ENCODE measurements at regions not wholly inside any gene's neighbourhood (a gene's known extent, or its start where the extent isn't known, plus 50 kb on each side); places are given as distances from the start of the nearest gene placed in this dataset.

GRCh38 chr7:101699881-101700823, 71.1 kb upstream of the MYL10 start:
- no peak overlapping the region for H3K4me3 ChIP-seq (ENCODE audit: low read length)
- no peaks in the 10 kb centered on the region for H3K9me3 ChIP-seq (ENCODE audit: low read depth, low read length)
- no peaks in the 10 kb centered on the region for H3K4me1 ChIP-seq (ENCODE audit: insufficient read depth, low read length)
- H3K27me3 ChIP-seq (ENCODE audit: insufficient read depth, low read length), result no peaks in the 10 kb centered on the region

- no peak overlapping the region for H3K4me3 ChIP-seq (ENCODE audit: low read length)
- no peaks in the 10 kb centered on the region for H3K4me1 ChIP-seq (ENCODE audit: insufficient read depth, low read length)
- H3K9me3 ChIP-seq (ENCODE audit: low read depth, low read length), result no peaks in the 10 kb centered on the region
- no peaks in the 10 kb centered on the region for H3K27me3 ChIP-seq (ENCODE audit: insufficient read depth, low read length)
Observed at GRCh38 chr7:101701153-101701794, 72.2 kb upstream of the MYL10 start.

DNA sequence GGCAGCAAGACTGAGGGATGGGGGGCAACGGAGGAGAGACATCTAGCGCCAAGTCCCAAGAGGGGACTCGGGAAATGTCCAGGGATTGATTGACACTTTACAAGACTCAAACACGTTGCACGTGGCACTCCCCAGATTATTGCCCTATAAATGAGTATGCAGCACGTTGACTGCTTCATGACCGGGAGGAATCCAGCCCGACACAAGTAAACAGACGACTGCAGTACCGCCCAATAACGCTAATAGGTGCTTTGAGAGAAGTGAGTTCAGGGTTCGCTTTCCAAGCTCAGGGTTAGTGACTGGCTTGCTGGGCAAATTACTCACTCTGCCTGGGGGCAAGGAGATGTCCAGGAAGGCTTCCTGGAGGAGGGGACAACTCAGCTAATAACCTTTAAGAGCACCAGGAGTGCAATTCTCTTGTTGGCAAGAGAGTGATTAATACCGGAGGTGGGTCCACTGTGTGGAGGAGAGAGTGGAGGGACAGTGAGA, 73.3 kb upstream of the MYL10 start:
- H3K4me1 ChIP-seq (ENCODE audit: insufficient read depth, low read length), result no peaks in the 10 kb centered on the region
- H3K27me3 ChIP-seq (ENCODE audit: insufficient read depth, low read length), result no peaks in the 10 kb centered on the region
- H3K4me3 ChIP-seq (ENCODE audit: low read length), result no peak overlapping the region
- H3K9me3 ChIP-seq (ENCODE audit: low read depth, low read length), result no peaks in the 10 kb centered on the region

DNA sequence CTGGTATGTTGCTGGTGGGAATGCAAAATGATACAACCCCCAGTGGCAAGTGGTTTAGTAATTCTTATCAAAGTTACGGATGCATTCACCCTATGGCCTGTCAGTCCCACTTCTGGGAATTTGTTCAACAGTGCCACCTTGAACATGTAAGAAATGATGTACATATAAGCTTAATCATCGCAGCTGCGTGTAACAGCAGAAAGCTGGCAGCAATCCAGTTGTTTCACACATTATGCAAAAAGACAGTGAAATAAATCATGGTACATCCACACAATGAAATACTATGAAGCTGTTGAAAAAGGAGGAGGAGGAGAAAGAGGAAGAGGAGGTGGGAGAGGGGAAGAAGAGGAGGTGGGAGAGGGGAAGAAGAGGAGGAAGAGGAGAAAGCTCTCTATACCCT, 76.2 kb upstream of the MYL10 start:
- Histone ChIP-seq H3K27me3 (ENCODE audit: insufficient read depth, low read length) (no peaks in the 10 kb centered on the region), H3K9me3 (ENCODE audit: low read depth, low read length) (no peaks in the 10 kb centered on the region), H3K4me1 (ENCODE audit: insufficient read depth, low read length) (no peaks in the 10 kb centered on the region), H3K4me3 (ENCODE audit: low read length) (no peak overlapping the region)

DNA sequence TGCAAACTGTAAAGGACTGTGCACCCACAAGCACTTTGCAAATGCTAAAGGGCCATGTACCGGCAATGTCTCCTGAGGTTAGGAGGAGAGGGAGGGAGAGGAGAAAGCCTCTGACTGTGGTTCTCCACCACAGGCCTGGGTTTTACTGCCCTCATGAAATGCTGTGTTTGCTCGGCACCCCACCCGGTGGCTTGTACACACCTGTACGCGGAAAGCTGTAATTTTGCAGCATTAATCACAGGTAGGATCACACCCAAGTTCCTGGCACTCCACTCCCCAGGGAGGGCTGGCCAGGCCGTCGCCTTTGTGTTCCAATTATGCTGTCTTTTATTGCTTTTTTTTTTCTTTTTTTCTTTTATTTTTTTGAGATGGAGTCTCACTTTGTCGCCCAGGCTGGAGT, 78.5 kb upstream of the MYL10 start:
- H3K4me1 ChIP-seq (ENCODE audit: insufficient read depth, low read length), result no peaks in the 10 kb centered on the region
- H3K9me3 ChIP-seq (ENCODE audit: low read depth, low read length), result no peaks in the 10 kb centered on the region
- no peaks in the 10 kb centered on the region for H3K27me3 ChIP-seq (ENCODE audit: insufficient read depth, low read length)
- no peak overlapping the region for H3K4me3 ChIP-seq (ENCODE audit: low read length)

- Histone ChIP-seq H3K9me3 (ENCODE audit: low read depth, low read length) (no peaks in the 10 kb centered on the region), H3K4me1 (ENCODE audit: insufficient read depth, low read length) (no peaks in the 10 kb centered on the region), H3K27me3 (ENCODE audit: insufficient read depth, low read length) (no peaks in the 10 kb centered on the region), H3K4me3 (ENCODE audit: low read length) (no peak overlapping the region)
Observed at GRCh38 chr7:101708223-101708622, 79.1 kb upstream of the MYL10 start.

GRCh38 chr7:101712652-101713051, 83.6 kb upstream of the MYL10 start:
- H3K4me3 ChIP-seq (ENCODE audit: low read length), result no peak overlapping the region
- H3K4me1 ChIP-seq (ENCODE audit: insufficient read depth, low read length), result peaks cover 4% of the 10 kb centered on the region
- H3K27me3 ChIP-seq (ENCODE audit: insufficient read depth, low read length), result no peaks in the 10 kb centered on the region
- H3K9me3 ChIP-seq (ENCODE audit: low read depth, low read length), result no peaks in the 10 kb centered on the region

DNA sequence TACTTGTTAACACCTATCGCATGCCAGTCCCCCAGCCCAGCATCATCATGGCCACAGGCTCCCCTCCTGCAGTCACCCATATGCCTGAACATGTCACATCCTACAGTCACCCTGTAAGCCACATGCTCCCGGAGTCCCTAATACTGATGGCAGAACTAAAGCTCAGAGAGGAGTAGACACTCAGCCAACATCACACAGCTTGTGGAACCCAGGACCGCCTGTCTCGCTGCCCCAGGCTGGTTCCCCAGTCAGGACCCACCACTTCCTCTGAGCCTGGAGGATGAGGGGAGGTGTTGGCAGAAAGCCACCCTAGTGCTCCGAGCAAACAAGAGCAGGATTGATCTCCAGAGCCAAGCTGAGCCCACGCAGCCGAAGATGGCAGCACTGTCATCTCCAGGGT, 85.0 kb upstream of the MYL10 start:
- Histone ChIP-seq H3K4me3 (ENCODE audit: low read length) (no peak overlapping the region), H3K27me3 (ENCODE audit: insufficient read depth, low read length) (no peaks in the 10 kb centered on the region), H3K9me3 (ENCODE audit: low read depth, low read length) (no peaks in the 10 kb centered on the region), H3K4me1 (ENCODE audit: insufficient read depth, low read length) (peaks cover 19% of the 10 kb centered on the region)

- no peaks in the 10 kb centered on the region for H3K9me3 ChIP-seq (ENCODE audit: low read depth, low read length)
- H3K4me1 ChIP-seq (ENCODE audit: insufficient read depth, low read length), result peaks cover 23% of the 10 kb centered on the region
- no peaks in the 10 kb centered on the region for H3K27me3 ChIP-seq (ENCODE audit: insufficient read depth, low read length)
- H3K4me3 ChIP-seq (ENCODE audit: low read length), result no peak overlapping the region
Observed at GRCh38 chr7:101717628-101718357, 88.7 kb upstream of the MYL10 start.

DNA sequence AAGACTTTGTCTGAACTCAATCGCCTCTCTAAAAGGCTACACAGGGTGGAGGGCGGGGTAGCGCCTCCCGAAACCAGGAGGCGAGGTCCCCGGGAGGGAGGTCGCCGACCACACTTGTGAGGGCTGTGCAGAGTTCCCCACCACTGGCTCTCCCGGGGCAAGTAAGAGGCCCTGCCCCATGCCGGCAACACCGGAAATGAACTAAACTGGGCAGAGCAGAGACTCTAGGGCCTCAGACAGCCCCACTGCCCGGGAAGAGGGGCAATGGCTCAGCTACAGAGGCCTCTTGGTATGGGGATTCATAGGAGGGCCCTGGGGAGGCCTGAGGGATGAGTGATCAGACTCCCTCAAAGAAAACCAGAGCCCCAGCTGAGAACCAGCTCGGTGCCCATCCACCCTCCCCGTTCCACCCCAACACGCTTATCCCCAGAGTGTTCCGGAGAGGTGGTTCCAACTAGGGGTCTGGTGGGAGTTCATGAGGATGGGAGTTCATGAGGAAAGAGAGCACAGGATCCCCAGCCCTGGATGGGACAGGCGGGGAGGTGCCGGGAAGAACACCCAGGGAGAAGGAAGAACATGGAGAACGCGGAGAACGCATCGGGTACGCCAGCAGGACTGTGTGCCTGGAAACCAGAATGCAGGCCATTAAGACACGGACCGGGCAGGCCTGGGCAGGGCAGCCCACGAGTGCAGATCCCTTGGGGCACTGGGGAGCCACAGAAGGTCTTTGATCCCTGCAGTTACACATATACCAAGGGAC, 89.4 kb upstream of the MYL10 start:
- no peaks in the 10 kb centered on the region for H3K9me3 ChIP-seq (ENCODE audit: low read depth, low read length)
- H3K4me3 ChIP-seq (ENCODE audit: low read length), result no peak overlapping the region
- H3K4me1 ChIP-seq (ENCODE audit: insufficient read depth, low read length), result peaks cover 23% of the 10 kb centered on the region
- no peaks in the 10 kb centered on the region for H3K27me3 ChIP-seq (ENCODE audit: insufficient read depth, low read length)

- Histone ChIP-seq H3K9me3 (ENCODE audit: low read depth, low read length) (no peaks in the 10 kb centered on the region), H3K27me3 (ENCODE audit: insufficient read depth, low read length) (no peaks in the 10 kb centered on the region), H3K4me1 (ENCODE audit: insufficient read depth, low read length) (peaks cover 23% of the 10 kb centered on the region), H3K4me3 (ENCODE audit: low read length) (no peak overlapping the region)
Observed at GRCh38 chr7:101719123-101719470, 90.0 kb upstream of the MYL10 start.

- H3K27me3 ChIP-seq (ENCODE audit: insufficient read depth, low read length), result no peaks in the 10 kb centered on the region
- H3K4me3 ChIP-seq (ENCODE audit: low read length), result no peak overlapping the region
- no peaks in the 10 kb centered on the region for H3K9me3 ChIP-seq (ENCODE audit: low read depth, low read length)
- peaks cover 23% of the 10 kb centered on the region for H3K4me1 ChIP-seq (ENCODE audit: insufficient read depth, low read length)
Observed at GRCh38 chr7:101720324-101720723, 91.2 kb upstream of the MYL10 start.

DNA sequence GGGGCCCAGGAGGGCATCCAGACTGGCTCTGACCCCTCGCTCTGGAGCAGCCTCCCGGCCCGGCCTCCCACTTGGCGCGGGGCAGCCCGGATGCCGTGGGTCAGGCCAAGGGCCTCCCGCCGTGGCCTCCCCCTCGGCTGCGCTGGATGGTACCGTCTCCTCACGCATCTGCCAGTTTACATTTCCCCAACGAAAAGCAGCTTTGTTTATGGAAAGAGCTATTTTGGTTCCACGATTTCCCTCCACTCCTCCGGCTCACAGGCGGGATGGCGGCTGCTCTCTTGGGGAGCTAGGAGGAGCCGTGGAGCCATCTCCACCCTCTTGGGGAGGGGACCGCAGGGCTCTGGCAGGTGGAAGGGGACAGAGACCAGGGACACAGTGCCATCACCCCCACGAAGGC, 93.2 kb upstream of the MYL10 start:
- no peak overlapping the region for H3K4me3 ChIP-seq (ENCODE audit: low read length)
- no peaks in the 10 kb centered on the region for H3K27me3 ChIP-seq (ENCODE audit: insufficient read depth, low read length)
- peaks cover 35% of the 10 kb centered on the region for H3K4me1 ChIP-seq (ENCODE audit: insufficient read depth, low read length)
- no peaks in the 10 kb centered on the region for H3K9me3 ChIP-seq (ENCODE audit: low read depth, low read length)

DNA sequence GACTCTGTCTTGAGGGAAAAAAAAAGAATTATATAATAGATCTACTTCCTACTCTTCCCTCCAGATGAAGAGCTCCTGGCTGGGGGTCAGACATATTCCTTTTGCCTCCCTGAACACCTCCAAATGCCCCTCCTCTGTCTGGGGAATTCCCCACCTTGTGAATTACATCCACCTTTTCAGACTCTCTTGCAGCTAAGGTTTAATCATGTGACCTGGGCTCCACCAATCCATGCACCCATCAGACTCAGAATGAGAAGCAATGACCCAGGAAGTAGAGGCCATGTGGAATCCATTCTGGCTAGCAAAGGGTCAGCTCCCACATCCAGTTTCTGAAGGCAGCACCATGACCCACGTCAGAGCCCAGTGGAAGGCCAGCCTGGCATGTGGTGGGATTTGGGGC, 93.6 kb upstream of the CUX1 start:
- Histone ChIP-seq H3K4me3 (ENCODE audit: low read length) (no peak overlapping the region), H3K9me3 (ENCODE audit: low read depth, low read length) (no peaks in the 10 kb centered on the region), H3K27me3 (ENCODE audit: insufficient read depth, low read length) (no peaks in the 10 kb centered on the region), H3K4me1 (ENCODE audit: insufficient read depth, low read length) (peaks cover 31% of the 10 kb centered on the region)

DNA sequence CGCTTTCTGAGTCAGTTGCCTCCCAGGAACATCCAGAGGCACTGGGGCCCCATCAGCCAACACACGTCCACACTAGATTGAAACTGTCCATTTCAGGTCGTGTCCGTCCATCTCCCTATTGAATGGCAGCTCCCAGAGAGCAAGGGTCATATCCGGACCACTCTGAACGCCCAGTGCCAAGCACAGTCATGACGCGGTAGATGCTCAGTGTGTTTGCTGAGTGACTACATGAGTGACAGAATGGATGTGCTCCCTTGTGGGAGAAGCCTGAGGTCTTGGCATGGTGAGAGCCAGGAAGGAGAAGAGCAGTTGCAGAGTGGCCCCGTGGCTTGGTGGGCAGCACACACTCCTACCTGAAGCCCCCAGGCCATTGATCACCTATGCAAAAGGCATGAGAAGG, 92.5 kb upstream of the CUX1 start:
- Histone ChIP-seq H3K9me3 (ENCODE audit: low read depth, low read length) (no peaks in the 10 kb centered on the region), H3K4me3 (ENCODE audit: low read length) (no peak overlapping the region), H3K27me3 (ENCODE audit: insufficient read depth, low read length) (no peaks in the 10 kb centered on the region), H3K4me1 (ENCODE audit: insufficient read depth, low read length) (peaks cover 32% of the 10 kb centered on the region)
